Activated CD4-positive, CD25-positive, alpha-beta regulatory T cell treated with anti-CD3 and anti-CD28 coated beads, Interleukin-2, amount 50 U/mL, for 72 hours (primary cell): ENCODE measurements at regions not wholly inside any gene's neighbourhood (a gene's known extent, or its start where the extent isn't known, plus 50 kb on each side); places are given as distances from the start of the nearest gene placed in this dataset.

Experiments
- DNase-seq: peaks from one replicate; pipeline ENCODE4 v3.0.0; 2021

DNA sequence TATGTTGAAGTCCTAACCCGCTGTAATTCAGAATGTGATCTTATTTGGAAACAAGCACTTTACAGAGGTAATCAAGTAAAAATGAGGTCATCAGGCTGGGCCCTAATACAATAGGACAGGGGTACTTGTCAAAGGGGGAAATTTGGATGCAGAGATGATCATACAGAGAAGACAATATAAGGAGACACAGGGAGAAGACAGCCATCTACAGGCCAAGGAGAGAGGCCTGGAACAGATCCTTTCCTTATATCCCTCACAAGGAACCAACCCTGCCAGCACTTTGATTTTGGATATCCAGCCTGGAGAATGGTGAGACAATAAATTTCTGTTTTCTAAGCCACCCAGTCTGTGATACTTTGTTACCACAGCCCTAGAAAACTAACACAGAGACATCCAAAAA lies 104.3 kb downstream of the METTL4 start:
- no peak for DNase-seq

DNA sequence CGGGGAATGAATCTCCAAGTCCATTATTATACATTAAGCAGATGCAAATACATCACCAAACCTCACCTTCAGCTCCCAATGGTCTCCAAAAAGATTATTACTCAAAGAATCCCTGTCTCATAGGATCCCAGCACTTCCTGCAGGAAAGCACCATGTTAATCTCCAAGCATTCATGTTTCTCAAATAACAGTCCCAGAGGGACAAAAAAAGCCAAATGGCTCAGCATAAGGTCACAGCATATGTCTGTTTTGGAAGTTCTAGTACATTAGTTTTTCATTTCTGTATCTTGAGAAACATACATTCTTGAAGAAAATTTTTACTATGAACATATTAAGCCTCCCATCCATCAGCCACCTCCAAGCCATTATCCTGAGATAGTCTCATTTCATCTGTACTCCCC lies 103.3 kb downstream of the METTL4 start:
- DNase-seq: no peak

DNA sequence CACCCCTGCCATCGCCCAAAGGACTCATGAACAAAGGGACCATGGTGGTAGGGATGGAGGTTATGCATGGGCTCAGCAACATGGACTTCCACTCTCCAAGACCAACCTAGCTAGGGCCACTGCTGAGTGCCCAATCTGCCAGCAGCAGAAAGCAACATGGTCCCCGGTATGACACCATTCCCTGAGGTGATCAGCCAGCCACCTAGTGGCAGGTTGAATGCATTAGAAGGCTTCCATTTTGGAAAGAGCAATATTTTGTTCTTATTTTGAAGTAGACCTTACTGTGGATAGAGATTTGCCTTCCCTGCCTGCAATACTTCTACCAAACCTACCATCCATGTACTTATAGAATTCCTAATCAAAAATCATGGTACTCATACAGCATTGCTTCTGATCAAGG lies 99.8 kb downstream of the METTL4 start:
- no peak for DNase-seq

DNA sequence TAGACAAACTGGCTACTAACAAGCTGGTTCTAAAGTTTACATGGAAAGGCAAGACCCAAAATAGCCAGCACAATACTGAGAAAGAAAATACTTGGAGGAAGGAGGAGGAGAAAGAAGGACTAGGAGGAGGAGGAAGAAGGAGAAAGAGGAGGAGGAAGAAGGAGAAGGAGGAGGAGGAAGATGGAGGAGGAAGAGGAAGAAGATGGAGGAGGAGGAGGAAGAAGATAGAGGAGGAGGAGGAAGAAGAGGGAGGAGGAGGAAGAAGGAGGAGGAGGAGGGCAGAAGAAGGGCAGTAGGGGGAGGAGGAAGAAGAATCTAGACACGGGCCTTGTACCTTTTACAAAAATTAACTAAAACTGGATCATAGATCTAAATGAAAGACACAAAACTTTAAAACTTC lies 92.6 kb downstream of the METTL4 start:
- DNase-seq: no peak

DNA sequence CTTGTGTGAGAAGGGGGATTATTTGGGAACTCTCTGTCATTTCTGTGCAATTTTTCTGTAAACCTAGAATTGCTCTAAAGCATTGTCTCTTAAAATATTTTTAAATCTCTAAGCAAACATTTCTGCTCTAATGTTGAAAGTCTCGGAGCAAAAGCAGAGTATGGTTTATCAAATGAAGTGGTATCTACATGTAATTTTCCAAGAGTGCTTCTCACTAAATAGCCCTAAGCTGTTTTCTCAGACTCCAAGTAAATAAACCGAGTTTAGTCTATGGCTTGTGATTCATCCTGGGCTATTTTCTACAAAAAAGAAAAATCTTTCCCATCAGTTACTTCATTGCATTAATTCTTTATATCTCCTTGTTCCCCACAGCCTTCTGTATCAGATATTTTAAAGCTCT lies 90.8 kb downstream of the METTL4 start:
- no peak for DNase-seq

DNA sequence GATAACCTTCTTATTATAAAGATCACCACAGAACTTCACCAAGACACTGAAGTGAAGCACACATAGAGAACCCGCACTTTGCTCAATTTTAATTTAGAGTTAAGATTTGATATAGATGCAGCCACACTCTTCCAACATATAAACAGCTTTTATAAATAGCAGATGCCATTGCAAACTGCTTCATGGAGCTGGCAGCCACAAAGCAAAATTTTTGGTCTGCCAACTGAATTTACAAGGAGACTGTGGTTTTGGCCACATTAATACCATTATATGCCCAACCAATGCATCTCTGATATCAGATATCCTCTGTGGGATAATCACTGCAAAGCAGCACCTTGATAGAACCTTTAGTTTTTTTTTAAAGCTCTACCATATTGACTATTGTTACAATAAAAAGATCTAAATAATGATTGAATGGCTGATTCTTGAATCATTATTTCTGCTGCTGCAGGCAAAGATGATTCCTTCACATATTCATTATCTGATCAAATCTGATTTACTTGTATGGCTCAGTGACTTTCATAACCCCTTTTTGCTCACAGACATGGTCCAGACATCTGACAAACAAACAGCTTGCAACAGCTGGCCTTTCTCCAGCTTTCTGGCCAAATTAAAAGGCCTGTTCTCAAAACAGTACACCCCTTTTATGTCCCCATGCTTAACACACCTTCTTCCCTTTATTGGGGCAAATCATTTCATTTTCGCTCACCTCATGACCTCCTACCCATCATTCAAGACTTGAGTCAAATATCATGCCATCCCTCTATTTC lies 88.4 kb downstream of the METTL4 start:
- DNase-seq: no peak

DNA sequence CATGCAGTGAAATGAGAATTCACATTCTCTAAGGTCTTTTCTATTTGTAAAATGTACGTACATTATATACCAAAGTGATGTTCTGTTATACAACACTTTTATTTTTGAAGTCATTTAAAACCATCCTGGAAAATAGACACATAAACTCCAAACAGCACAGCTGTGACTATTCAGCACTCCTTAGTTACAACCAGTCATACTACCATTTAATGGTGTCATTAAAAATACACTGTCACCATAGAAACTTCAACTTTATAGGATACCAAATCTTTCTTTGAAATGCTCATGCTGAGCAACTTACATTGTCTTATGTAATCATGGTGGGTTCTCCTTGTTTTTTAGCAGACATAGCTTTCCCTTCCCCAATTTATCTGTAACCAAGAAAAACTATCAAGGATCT lies 85.3 kb downstream of the METTL4 start:
- DNase-seq: no peak

DNA sequence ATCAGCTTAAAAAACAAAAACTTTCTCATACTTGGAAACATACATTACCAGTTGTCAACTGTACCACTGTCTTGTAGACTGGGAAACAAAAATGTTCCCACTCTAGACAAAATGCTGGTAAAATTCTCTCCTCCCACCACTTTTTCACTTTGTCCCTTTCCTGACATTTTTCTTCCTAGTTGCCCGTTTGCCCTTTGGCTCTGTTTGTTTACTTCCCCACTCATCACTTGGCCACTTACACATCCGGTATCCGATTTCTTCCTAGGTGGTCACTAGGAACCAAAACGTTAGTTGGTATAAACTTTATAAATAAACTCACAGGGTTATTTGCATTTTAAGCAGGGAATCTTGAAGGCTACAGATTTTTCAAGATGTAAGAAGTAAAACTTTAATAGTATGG lies 84.9 kb downstream of the METTL4 start:
- no peak for DNase-seq
